Medulla oblongata (tissue), 1 donor: ENCODE measurements at regions not wholly inside any gene's neighbourhood (a gene's known extent, or its start where the extent isn't known, plus 50 kb on each side); places are given as distances from the start of the nearest gene placed in this dataset.
"Not testable (repeated sequence)": the region's sequence is repeated elsewhere in the genome, so short reads cannot be mapped to it uniquely, and the experiment has no call there.

Experiments
- DNase-seq: peaks from one replicate; pipeline ENCODE4 v3.0.0-alpha.2; 2015; ENCODE audit errors: extremely low spot score

DNA sequence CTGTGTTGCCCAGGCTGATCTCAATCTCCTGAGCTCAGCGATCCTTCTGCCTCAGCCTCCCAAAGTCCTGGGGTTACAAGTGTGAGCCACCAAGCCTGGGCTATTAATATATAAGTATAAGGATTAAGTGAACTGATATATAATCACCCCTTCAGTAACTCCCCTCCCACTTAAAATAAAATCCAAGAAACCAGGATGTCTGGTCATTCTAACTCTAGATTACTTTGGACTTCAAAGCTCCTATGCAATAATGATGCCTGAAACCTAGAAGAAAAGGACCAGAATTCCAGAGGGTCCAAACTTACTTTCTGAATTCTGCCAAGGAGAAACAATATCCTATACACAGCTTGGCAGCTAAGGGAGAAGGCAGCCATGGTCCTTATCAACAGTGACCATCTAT, 206.8 kb upstream of the ZNF217 start:
- no peak for DNase-seq

DNA sequence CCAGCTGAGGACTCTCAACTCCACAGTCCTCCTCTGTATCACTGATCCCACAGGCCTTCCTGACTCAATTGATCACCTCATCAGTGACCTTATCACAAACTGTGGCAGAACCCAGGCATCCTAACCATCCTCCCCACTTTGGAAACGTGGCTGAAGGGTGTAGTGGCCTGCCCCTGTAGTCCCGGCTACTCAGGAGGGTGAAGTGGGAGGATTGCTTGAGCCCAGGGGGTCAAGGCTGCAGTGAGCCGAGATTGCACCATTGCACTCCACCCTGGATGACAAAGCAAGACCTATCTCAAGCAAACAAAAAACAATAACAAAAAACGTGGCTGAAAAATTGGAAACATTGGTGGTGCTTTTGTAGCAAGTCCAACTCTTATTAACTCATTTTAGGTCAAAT, 203.4 kb upstream of the ZNF217 start:
- no peak for DNase-seq

DNA sequence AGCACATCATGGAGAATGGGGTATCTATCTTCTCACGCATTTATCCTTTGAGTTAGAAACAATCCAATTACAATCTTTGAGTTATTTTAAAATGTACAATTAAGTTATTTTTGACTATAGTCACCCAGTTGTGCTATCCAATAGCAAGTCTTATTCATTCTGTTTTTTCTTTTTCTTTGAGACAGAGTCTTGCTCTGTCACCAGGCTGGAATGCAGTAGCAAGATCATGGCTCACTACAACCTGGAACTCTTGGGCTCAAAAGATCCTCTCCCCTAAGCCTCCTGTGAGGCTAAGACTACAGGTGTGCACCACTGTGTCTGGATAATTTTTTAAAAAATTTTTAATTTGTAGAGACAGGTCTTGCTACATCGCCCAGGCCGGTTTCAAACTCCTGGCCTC, 201.5 kb upstream of the ZNF217 start:
- DNase-seq: no peak

DNA sequence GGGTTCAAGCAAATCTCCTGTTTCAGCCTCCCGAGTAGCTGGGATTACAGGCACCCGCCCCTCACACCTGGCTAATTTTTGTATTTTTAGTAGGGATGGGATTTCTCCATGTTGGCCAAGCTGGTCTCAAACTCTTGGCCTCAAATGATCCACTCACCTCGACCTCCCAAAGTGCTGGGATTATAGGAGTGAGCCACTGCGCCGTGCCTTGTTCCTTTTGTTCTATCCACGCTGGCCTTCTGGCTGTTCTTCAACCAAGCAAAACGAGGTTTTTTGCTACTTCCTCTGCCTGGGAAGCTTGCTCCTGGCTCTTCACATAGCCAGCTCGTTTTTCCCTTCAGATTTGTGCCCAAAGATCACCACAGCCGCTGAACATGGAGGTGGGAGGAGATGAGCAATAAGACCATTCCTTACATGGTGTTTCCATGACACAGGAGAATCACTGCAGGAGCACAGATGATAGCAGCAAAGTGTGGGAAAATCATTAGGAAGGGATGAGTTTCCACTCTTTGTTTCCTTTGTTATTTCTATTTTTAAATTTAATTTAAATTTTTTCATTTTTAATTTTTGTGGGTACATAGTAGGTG, 201.0 kb upstream of the ZNF217 start:
- DNase-seq: no peak

DNA sequence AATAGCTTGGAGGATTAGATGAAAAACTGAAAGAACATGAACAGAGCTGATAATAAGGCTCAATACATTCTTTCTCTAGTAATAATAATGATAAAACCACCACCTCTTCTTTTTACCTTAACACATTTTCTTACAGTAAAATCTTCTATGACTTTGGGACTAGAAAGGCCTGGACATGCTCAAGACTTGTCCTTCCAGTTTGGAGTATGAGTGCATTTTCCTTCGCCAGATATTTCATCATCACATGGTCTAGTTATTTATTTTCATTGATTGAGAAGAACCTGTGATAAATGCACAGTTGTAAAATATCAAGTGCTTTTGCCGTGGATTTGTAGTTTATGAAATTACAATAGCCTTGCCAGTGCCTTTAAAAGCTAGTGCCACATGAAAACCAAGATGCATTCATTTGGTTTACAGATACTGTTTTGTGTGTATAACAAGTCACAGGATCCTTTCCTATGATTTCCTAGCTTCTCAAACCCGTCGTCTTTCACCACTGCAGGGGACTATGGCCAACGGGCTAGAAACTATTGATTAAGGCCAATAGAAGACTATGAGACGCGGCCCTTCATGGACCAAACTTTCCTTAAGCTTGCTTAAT, 200.2 kb upstream of the ZNF217 start:
- DNase-seq: no peak

DNA sequence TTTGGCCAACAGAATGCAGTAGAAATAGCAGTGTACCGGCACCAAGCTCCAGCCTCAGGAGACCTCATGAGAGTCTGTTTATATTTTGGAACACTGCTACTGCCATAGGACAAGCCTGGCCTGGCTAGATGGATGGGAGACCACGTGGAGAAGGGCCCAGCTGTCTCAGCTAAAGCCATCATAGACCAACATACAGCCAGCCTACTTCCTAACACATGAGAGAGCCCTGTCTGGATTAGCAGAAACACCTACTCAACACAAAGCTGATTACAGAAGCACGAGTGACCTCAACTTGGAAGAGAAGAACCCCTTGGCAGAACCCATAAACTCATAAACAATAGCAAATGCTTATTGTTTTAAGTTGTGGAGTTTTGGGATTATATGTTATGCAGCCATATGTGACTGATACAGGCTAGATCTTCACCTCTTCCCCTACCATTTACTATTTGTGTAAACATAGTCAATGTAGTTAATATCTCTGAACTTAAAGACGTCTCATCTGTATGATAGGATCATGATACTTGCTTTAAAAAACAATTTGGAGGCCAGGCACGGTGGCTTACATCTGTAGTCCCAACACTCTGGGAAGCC, 199.4 kb upstream of the ZNF217 start:
- DNase-seq: no peak

DNA sequence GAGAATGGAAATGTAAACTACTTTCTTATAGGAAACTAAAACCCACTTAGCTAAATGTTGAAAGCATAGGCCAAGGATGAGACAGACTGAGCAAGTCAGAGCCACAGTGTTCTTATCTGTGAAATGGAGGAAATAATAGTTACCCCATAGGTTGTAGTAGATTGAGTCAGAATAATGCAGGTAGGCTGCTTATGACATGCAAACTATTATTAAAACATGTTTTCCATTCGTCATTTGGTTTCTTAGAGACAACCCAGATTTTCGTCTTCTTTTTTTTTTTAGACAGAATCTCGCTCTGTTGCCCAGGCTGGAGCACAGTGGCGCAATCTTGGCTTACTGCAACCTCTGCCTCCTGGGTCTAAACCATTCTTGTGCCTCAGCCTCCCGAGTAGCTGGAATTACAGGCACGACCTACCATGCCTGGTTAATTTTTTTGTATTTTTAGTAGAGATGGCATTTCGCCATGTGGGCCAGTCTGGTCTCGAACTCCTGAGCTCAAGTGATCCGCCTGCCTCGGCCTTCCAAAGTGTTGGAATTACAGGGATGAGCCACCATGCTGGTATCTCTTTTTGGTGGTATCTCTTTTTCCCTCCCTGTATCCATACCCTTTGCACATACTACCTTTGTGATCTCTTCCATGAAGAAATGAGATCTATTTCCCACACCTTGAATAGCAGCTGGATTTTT, 196.5 kb upstream of the ZNF217 start:
- no peak for DNase-seq

DNA sequence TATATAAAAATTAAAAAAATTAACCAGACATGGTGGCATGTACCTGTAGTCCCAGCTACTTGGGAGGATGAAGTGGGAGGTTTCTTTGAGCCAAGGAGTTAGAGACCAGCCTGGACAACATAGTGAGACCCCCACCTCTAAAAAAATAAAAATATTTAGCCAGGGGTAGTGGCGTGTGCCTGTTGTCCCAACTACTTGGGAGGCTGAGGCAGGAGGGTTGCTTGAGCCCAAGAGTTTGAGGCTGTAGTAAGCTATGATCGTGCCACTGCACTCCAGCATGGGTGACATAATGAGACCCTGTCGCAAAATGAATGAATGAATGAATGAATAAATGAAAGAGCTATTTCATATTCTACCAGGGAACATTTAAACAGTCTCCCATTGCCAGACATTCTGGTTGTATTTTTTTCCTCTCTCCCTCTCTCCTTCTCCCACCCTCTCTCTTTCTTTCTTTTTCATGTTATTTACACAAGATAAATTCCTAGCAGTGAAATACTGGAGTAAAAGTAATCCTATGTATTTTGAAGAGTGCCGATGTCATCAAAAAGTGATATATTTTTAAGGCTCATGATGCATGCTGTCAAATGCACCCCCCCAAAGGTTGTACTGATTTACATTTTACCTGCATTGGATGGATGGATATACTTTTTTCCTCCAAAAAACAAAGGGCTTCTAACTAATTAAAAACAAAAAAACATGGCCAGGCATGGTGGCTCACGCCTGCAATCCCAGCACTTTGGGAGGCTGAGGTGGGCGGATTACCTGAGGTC, 194.8 kb upstream of the ZNF217 start:
- DNase-seq: no peak

DNA sequence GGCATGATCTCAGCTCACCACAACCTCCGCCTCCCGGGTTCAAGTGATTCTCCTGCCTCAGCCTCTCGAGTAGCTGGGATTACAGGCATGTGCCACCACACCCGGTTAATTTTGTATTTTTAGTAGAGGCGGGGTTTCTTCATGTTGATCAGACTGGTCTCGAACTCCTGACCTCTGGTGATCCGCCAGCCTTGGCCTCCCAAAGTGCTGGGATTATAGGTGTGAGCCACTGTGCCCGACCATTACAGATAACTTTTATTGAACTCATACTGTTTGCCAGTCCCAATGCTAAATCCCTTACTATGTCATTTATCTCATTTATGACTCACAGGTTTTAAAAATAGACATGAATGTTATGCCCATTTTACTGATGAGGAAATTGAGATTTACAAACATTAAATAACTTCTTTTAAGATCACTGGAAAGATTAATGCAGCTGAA, 193.9 kb upstream of the ZNF217 start:
- not testable (repeated sequence) for DNase-seq

DNA sequence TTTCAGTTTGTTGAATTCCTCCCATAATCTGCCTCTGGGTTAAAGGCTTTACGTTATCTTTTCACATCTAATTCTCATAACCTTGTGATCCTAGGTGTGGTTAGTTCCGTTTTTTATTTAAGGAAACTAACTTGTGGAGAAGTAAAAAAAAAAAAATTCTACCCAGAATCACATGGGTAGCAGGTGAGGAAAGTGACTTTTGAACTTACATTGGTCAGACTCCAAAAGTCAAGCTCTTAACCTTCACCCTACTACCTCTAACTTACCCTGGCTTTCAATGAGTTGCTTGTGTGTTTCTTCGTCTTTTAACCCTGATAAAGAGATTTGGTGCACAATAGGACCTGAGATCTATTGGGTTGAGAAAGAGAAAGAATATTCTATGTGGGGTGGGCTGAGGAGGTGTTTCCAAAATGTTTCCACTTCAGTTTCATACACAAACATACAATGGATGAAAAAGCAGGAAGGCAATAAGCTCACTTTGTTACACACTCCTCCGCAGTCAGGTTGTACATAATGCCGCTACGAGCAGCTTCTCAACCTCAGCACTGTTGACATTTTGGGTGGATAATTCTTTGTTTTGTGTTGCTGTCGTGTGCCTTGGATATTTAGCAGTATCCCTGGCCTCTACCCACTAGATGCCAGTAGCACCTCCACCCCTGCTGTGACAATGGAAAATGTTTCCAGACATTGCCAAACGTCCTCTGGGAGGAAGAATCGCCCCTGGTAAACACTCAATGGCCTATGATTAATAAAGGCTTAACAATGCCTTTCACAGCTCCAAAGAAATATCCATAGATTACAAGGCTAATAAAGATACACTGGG, 193.0 kb upstream of the ZNF217 start:
- no peak for DNase-seq

DNA sequence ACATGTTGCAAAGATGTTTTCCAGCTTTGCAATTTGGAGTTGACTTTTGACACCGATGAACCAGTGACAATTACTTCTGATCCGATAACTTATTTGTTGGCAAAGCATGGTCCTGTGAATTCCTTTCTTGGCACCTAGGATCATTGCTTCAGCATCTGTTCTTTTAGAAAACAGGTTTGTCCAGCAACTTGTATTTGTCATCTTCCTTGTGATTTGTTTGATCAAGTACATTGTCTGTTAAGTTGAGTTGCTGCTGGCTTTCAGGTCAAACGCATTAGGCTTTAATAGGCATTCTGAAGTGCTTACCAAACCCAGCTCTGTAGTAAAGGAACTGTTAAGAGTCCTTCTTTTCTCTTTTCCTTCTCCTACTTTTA, 192.4 kb upstream of the ZNF217 start:
- DNase-seq: no peak

DNA sequence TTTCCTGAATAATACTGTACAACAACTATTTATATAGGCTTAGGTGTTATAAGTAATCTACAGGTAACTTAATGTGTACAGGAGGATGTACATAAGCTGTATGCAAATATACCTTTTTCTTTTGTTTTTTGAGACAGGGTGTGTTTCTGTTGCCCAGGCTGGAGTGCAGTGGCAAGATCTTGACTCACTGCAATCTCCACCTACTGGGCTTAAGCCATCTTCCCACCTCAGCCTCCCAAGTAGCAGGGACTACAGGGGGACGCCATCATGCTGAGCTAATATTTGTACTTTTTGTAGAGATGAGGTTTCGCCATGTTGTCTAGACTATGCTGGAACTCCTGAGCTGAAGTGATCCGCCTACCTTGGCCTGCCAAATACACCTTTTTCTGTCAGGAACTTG, 191.7 kb upstream of the ZNF217 start:
- DNase-seq: no peak

DNA sequence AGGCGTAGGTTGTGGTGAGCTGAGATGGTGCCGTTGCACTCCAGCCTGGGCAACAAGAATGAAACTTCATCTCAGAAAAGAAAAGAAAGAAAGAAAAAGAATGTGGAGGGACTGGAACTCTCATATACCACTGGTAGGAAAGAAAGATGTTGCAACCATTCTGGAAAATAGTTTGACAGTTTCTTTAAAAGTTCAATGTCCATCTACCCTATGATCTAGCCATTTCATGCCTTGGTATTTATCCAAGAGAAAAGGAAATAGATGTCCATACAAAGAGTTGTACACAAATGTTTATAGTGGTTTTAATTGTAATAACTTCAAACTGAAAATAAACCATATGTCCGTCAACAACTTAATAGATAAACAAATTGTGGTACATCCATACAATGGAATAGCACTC, 190.1 kb upstream of the ZNF217 start:
- no peak for DNase-seq

DNA sequence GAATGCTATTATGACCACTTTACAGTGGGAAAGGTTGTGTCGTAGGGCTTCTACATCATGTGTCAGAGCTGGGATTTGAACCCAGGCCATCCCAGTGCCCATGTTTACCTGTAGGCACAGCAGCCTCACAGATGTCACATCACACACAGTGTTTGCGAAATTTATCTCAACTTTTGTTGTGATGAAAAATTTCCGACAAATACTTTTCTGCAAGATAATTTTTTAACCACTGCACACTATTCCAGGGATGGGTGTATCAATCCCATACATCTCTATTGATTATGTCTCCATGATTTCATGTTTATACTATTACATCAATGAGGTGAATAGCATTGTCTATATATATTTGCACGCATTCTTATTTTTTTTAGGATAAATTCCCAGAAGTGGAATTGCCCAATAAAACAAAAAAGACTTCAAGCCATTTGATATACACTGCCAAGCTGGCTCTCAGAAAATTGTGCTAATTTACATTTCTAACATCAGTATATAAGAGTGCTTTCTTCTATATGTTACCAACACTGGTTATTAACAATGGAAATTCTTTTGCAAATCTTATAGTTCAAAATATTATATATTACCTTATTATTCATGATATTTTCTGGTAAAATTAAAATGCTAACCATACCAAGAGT, 189.1 kb upstream of the ZNF217 start:
- DNase-seq: no peak

DNA sequence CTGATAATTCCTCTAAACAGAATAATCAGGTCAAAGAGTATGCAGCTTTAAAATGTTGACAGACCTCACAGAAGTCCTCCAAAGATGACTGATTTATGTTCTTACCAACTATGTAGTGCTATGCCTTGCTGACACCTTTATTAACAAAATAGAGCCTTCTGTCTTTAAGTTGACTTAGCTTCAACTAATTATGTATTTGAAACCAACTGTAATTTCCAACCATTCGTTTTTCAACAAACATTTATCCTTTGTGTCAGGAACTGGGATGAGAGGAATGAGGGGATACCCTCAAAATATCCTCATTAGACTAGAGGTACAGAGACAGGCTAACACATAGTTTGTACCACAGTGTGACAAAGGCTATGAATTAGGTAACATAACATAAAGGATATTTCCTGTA, 186.2 kb upstream of the ZNF217 start:
- no peak for DNase-seq

DNA sequence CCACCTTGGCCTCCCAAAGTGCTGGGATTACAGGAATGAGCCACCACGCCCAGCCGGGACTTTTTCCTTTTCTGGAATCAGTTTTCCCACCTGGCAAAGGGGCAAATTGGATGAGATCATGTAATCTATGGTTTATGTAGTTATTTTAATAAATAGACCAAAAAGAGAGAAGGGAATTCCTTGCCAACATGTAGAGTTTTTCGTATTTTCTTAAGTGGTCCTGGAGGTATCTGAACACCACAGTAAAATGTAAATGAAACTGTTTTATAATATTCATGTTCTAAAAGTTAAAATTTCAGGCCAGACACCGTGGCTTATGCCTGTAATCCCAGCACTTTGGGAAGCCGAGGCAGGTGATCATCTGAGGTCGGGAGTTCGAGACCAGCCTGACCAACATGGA, 185.1 kb upstream of the ZNF217 start:
- DNase-seq: no peak

DNA sequence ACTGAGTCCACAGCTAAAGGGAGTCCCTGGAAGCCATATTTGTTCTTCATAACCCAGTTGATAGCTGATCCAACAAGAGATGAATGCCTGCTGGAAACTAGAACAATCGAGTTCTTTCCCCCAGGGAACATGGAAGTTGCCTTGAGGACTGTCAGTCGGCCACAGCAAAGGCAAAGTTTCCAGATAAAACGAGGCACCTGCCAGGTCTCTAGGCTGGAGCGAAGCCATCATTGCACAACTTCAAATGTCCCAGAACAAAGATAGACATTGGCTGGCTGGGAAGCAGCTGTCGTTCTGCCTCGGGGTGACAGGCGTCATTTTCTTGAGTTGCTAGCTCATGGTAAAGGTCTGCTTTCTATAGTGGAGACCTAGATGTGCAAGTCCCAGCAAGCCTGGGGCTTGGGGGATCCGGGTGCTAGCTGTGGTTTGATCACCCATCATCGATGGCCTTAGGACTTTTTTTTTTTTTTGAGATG, 184.4 kb upstream of the ZNF217 start:
- no peak for DNase-seq

DNA sequence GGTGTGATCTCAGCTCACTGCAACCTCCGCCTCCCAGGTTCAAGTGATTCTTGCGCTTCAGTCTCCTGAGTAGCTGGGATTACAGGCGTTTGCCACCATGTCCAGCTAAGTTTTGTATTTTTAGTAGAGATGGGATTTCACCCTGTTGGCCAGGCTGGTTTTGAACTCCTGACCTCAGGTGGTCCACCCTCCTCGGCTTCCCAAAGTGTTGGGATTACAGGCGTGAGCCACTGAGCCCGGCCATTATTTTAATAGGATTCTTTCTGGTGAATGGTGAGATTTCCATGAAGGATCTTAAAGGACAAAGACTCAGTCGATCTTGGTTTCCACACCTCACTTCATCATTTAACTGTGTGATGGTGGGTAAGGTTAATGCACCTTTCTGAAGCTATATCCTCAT, 183.8 kb upstream of the ZNF217 start:
- not testable (repeated sequence) for DNase-seq

DNA sequence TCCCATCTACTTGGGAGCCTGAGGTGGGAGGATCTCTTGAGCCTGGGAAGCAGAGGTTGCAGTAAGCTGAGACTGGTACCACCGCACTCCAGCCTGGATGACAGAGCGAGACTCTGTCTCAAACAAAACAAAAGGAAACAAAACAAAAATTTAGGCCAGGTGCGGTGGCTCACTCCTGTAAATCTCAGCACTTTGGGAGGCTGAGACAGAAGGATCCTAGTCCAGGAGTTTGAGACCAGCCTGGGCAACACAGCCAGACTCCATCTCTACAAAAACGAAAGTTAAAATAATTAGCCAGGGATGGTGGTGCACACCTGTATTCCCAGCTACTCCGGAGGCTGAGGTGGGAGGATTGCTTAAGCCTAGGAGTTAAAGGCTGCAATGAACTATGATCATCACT, 183.2 kb upstream of the ZNF217 start:
- DNase-seq: no peak

DNA sequence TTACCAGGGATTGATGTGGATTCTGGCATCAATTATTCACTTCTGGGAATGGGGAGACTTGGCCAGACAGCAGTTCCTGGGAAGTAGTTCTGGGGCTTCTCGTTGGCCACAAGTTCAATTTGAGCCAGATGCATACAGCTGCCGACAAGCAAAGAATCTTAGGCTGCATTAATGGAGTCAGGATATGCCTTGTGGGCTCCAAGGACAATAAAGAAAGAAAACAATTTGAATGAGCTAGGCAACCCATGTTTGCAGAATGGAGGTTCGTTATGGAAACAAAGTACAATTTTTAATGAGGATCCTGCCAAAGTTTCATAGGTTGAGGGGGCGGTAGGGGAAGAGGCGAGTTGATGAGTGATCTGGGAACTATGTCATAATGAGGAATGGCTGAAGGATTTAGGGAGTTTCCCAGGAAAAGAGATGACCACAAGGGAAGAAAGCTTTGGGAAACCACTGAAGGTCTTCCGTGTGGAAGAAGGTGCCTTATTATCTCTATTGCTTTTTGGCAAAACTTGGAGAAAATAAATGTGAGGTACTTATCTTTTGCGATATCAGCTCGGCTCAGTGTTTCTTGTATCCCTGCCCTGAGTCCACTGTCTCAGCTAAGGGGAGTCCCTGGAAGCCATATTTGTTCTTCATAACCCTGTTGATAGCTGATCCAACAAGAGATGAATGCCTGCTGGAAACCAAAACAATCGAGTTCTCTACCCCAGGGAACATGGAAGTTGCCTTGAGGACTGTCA, 181.0 kb upstream of the ZNF217 start:
- DNase-seq: no peak
